RWPE1 (cell line): ENCODE measurements at regions not wholly inside any gene's neighbourhood (a gene's known extent, or its start where the extent isn't known, plus 50 kb on each side); places are given as distances from the start of the nearest gene placed in this dataset.

Experiments
- CTCF ChIA-PET: fragments of 350-600 bp; sonication (Branson Sonifier 250); formaldehyde crosslinking; extraction: SDS; loops from one replicate; lab custom pipeline; 2021; lab: Yijun Ruan, JAX
- POLR2A ChIA-PET: fragments of 400-600 bp; formaldehyde crosslinking; extraction: SDS; loops from one replicate; lab custom pipeline; 2020; ENCODE audit warnings: antibody characterized with exemption; ENCODE audit not compliant: low non-redundant PET; lab: Yijun Ruan, JAX
- DNase-seq: peaks from one replicate; pipeline ENCODE4 v3.0.0; 2012; ENCODE audit warnings: low spot score
- H3K27ac ChIP-seq: fragments of 450-650 bp; 2 replicates; pipeline ENCODE4 v1.5.1; 2017
- TF ChIP-seq, protein P1 (sequence below): fragments of 450-650 bp; conservative IDR thresholded peaks from 2 replicates; pipeline ENCODE4 v1.5.1; 2017; ENCODE audit warnings: low read depth, mild to moderate bottlenecking

- no peak overlapping the region for H3K27ac ChIP-seq
- CTCF ChIA-PET: no interaction called here
- POLR2A ChIA-PET: no interaction called here
- no peak for DNase-seq
- TF ChIP-seq, protein P1, sequence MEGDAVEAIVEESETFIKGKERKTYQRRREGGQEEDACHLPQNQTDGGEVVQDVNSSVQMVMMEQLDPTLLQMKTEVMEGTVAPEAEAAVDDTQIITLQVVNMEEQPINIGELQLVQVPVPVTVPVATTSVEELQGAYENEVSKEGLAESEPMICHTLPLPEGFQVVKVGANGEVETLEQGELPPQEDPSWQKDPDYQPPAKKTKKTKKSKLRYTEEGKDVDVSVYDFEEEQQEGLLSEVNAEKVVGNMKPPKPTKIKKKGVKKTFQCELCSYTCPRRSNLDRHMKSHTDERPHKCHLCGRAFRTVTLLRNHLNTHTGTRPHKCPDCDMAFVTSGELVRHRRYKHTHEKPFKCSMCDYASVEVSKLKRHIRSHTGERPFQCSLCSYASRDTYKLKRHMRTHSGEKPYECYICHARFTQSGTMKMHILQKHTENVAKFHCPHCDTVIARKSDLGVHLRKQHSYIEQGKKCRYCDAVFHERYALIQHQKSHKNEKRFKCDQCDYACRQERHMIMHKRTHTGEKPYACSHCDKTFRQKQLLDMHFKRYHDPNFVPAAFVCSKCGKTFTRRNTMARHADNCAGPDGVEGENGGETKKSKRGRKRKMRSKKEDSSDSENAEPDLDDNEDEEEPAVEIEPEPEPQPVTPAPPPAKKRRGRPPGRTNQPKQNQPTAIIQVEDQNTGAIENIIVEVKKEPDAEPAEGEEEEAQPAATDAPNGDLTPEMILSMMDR: no peak
Observed at GRCh38 chr3:145182196-145182911, 978.6 kb downstream of the PLOD2 start.

- POLR2A ChIA-PET: no interaction called here
- no peak overlapping the region for H3K27ac ChIP-seq
- no peak for DNase-seq
Observed at GRCh38 chr3:145183261-145183660, 977.7 kb downstream of the PLOD2 start.

DNA sequence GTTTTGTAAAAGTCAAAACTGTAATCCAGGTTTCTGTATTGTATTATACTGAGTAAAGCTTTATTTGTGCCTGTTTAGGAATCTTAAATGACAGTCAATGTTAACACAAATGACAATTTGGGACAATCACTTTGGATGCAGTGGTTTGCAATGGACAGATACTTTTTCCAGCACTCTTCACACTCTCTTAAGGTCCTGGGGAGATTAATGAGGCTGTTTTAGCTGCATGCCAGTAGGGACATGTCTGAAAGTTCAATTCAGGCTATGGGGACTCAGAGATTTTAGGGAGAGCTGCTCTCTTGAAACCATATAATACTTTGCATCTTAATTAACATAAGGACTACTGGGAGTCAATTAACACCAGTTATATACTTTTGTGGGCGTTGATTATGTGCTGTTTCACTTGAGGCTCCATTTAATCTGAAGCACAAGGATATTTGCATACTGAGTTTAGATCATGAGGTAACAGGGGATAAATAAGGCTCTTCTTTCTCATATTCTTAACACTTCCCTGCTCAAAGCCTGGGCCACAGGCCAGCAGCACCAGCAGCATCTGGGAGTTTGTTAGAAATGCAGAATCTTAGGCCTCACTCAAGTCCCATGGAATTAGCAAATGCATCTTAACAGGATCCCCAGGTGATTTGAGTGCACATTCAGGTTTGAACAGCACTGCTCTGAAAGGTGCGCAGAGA is 972.8 kb downstream of the PLOD2 start:
- CTCF ChIA-PET: no interaction called here
- DNase-seq: no peak
- H3K27ac ChIP-seq: no peak overlapping the region
- POLR2A ChIA-PET: no interaction called here
- TF ChIP-seq, protein P1: no peak

More at GRCh38 chr3:145183261-145183660, 977.7 kb downstream of the PLOD2 start:
- CTCF ChIA-PET: no interaction called here
- TF ChIP-seq, protein P1: no peak

- ChIA-PET POLR2A (no interaction called here), CTCF (no interaction called here)
- no peak for DNase-seq
- TF ChIP-seq, protein P1: no peak
- H3K27ac ChIP-seq: no peak overlapping the region
Observed at GRCh38 chr3:145190138-145190537, 970.8 kb downstream of the PLOD2 start.

GRCh38 chr3:145190761-145191160 is 970.2 kb downstream of the PLOD2 start:
- no peak overlapping the region for H3K27ac ChIP-seq
- DNase-seq: no peak
- TF ChIP-seq, protein P1: no peak
- POLR2A ChIA-PET: no interaction called here
- CTCF ChIA-PET: no interaction called here

- DNase-seq: no peak
- ChIA-PET POLR2A (no interaction called here), CTCF (no interaction called here)
- TF ChIP-seq, protein P1: no peak
- no peak overlapping the region for H3K27ac ChIP-seq
Observed at GRCh38 chr3:145191543-145191942, 969.4 kb downstream of the PLOD2 start.
